ENCODE measurements at regions not wholly inside any gene's neighbourhood (a gene's known extent, or its start where the extent isn't known, plus 50 kb on each side); places are given as distances from the start of the nearest gene placed in this dataset.

DNA sequence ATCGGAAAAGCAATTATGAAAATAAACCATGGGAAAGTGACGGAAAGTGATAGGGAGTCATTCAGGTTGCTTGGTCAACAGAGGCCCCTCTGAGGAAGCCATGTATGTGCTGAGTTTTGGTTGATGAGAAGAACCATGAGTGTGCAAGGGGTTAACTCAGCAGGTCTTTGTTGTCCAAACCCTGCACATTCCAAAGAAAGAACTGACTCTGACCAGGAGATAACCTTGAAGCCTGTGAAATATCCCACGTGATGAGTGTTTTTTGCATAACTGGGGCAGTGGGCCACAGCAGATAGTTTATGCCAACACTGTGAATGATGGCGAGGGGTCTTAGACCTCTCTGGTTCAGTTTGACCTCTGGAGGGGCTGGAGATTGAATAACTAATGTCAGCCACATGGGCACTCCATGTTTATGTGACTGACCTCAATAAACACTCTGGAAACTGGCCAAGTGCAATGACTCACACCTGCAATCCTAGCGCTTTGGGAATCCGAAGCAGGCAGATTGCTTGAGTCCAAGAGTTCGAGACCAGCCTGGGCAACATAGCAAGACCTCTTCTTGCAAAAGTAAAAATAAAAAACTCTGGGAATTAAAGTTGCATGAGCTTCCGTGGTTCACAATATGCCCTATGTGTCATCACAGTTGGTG, 154.0 kb upstream of the FOXK1 start:
- no peak overlapping the region for H3K4me2 ChIP-seq (ENCODE audit: low read depth, low read length)
- ChIA-PET CTCF (ENCODE audit: low intra/inter-chr PET ratio, low total read pairs) (interaction anchor here (0.7 kb wide), 1 partner anchor 54 kb away, joined by 3 read pairs; no protein-coding TSS in a partner anchor), POLR2A (no interaction called here)
- H3K4me1 ChIP-seq (ENCODE audit: insufficient read depth, low read length): no peaks in the 10 kb centered on the region
- no peaks in the 10 kb centered on the region; a peak in 1 of 5 replicates for H3K27me3 ChIP-seq (ENCODE audit: control insufficient read depth in 1 of 2, insufficient read depth in 2 of 2, low read length in 2 of 2)
- BruUV-seq (replicated peaks): no TSS peak
- H3K36me3 ChIP-seq (replicated peaks in 1 of 2; ENCODE audit: control insufficient read depth in 1 of 2, insufficient read depth in 2 of 2, low read length in 2 of 2): no peaks in the 10 kb centered on the region
- no peaks in the 10 kb centered on the region for H3K9me3 ChIP-seq (ENCODE audit: low read length)
- in situ Hi-C loops (cut with HindIII; ENCODE audit: extremely low pct_ligation_motif_present, low pct_unique_long_range_greater_than_20kb): no loop called here
- ATAC-seq: no peak
- no peak for DNase-seq (ENCODE audit: low spot score)
- H3K4me3 ChIP-seq (replicated peaks in 1 of 3; ENCODE audit: insufficient read depth in 1 of 3, low read depth in 2 of 3, low read length in 3 of 3): no peak overlapping the region
- no peak overlapping the region for H3K27ac ChIP-seq (ENCODE audit: extremely low read length, insufficient read depth, low read length)
- intact Hi-C loops (cut with micrococcal nuclease; ENCODE audit: unreplicated experiment): no loop called here
- TF ChIP-seq, protein P1, sequence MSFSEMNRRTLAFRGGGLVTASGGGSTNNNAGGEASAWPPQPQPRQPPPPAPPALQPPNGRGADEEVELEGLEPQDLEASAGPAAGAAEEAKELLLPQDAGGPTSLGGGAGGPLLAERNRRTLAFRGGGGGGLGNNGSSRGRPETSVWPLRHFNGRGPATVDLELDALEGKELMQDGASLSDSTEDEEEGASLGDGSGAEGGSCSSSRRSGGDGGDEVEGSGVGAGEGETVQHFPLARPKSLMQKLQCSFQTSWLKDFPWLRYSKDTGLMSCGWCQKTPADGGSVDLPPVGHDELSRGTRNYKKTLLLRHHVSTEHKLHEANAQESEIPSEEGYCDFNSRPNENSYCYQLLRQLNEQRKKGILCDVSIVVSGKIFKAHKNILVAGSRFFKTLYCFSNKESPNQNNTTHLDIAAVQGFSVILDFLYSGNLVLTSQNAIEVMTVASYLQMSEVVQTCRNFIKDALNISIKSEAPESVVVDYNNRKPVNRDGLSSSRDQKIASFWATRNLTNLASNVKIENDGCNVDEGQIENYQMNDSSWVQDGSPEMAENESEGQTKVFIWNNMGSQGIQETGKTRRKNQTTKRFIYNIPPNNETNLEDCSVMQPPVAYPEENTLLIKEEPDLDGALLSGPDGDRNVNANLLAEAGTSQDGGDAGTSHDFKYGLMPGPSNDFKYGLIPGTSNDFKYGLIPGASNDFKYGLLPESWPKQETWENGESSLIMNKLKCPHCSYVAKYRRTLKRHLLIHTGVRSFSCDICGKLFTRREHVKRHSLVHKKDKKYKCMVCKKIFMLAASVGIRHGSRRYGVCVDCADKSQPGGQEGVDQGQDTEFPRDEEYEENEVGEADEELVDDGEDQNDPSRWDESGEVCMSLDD (CRISPR knock-in tag; IDR thresholded peaks at IDR 0.05; ENCODE audit: borderline replicate concordance): no peak
- peak; percentile 57; the same call in 1 of the 2 replicates for TF ChIP-seq ZNF652 (CRISPR knock-in tag; IDR thresholded peaks at IDR 0.05; ENCODE audit: borderline replicate concordance, low read depth)
- 0 out of 2 replicates have a peak, but pooled peaks have one; percentile 6 for TF ChIP-seq FOSL2 (CRISPR knock-in tag; IDR thresholded peaks at IDR 0.05)
- no peaks in the 10 kb centered on the region for H4K20me1 ChIP-seq (ENCODE audit: insufficient read depth, low read length)
- H3K79me2 ChIP-seq (ENCODE audit: insufficient read depth, low read length): no peaks in the 10 kb centered on the region
- WGBS (ENCODE audit: low lambda C conversion rate): 33% methylated on average over 6 of the region's 8 CpGs
- H2AFZ ChIP-seq (ENCODE audit: low read length): no peak overlapping the region
- FAIRE-seq: no peak
- H3K9ac ChIP-seq (ENCODE audit: insufficient read depth, low read depth, low read length): no peak overlapping the region

DNA sequence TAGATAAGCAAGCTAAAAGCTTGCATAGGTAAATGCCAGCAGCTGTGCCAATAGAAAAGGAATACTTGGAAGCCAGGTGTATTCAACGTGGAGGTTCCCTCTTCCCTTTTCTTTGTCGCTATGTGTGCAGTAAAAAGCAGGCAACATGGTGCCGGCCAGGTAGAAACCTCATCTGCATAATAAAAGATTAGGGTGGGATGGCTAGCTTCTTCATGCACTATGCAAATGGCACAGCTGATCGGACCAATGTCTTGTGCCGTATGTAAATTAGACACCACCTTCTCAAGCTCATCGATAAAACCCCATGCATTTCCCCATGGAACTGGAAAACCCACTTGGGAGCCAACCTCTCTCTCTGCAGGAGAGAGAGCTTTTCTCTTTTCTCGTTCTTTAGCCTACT, 150.9 kb upstream of the FOXK1 start:
- in situ Hi-C loops (cut with HindIII; ENCODE audit: extremely low pct_ligation_motif_present, low pct_unique_long_range_greater_than_20kb): no loop called here
- FAIRE-seq: no peak
- BruUV-seq (replicated peaks): no TSS peak

More for the DNA sequence above, 150.9 kb upstream of the FOXK1 start:
- Histone ChIP-seq H3K4me1 (ENCODE audit: insufficient read depth, low read length) (no peaks in the 10 kb centered on the region), H3K9ac (ENCODE audit: insufficient read depth, low read depth, low read length) (no peak overlapping the region), H3K27ac (ENCODE audit: extremely low read length, insufficient read depth, low read length) (no peak overlapping the region), H4K20me1 (ENCODE audit: insufficient read depth, low read length) (no peaks in the 10 kb centered on the region), H3K27me3 (ENCODE audit: control insufficient read depth in 1 of 2, insufficient read depth in 2 of 2, low read length in 2 of 2) (no peaks in the 10 kb centered on the region; a peak in 1 of 5 replicates), H3K36me3 (replicated peaks in 1 of 2; ENCODE audit: control insufficient read depth in 1 of 2, insufficient read depth in 2 of 2, low read length in 2 of 2) (no peaks in the 10 kb centered on the region), H3K79me2 (ENCODE audit: insufficient read depth, low read length) (no peaks in the 10 kb centered on the region), H3K9me3 (ENCODE audit: low read length) (no peaks in the 10 kb centered on the region), H3K4me2 (ENCODE audit: low read depth, low read length) (no peak overlapping the region), H2AFZ (ENCODE audit: low read length) (no peak overlapping the region), H3K4me3 (replicated peaks in 1 of 3; ENCODE audit: insufficient read depth in 1 of 3, low read depth in 2 of 3, low read length in 3 of 3) (no peak overlapping the region)
- WGBS (ENCODE audit: low lambda C conversion rate): 67% methylated on average over 7 of the region's 7 CpGs
- DNase-seq (ENCODE audit: low spot score) (no peak), ATAC-seq (no peak)
- ChIA-PET CTCF (ENCODE audit: low intra/inter-chr PET ratio, low total read pairs) (no interaction called here), POLR2A (no interaction called here)
- TF ChIP-seq ZSCAN21 (CRISPR knock-in tag; IDR thresholded peaks at IDR 0.05; ENCODE audit: borderline replicate concordance): no peak
- TF ChIP-seq ZUFSP (CRISPR knock-in tag; IDR thresholded peaks at IDR 0.05; ENCODE audit: borderline replicate concordance): no peak
- no peak for TF ChIP-seq REST (IDR thresholded peaks at IDR 0.05; ENCODE audit: borderline replicate concordance in 1 of 2, low read depth in 1 of 2, low read length in 2 of 2)
- TF ChIP-seq NKX3-1 (CRISPR knock-in tag; IDR thresholded peaks at IDR 0.05): no peak
- TF ChIP-seq NFRKB (IDR thresholded peaks at IDR 0.05): no peak
- TF ChIP-seq SOX13 (IDR thresholded peaks at IDR 0.05): no peak
- no peak for TF ChIP-seq SOX13 (CRISPR knock-in tag; conservative IDR thresholded peaks at IDR 0.05 in 1 of 2, IDR thresholded peaks at IDR 0.05 in 1 of 2)
- intact Hi-C loops (cut with micrococcal nuclease; ENCODE audit: unreplicated experiment): no loop called here

Data from HepG2 (cell line).